Vagina (tissue), 2 donors: ENCODE measurements at regions not wholly inside any gene's neighbourhood (a gene's known extent, or its start where the extent isn't known, plus 50 kb on each side); places are given as distances from the start of the nearest gene placed in this dataset.

ENCODE experiments used
- CTCF ChIP-seq, 3 experiments: fragments of 450-650 bp in 2 of 3; fragments of 200-600 bp in 1 of 3; sonication (generic) in 1 of 3; IDR thresholded peaks; one replicate each; pipeline ENCODE4 v1.5.1; 2017 to 2019; ENCODE audit warnings: antibody characterized with exemption in 3 of 3, mild to moderate bottlenecking in 2 of 3, moderate library complexity in 2 of 3
- POLR2A ChIP-seq, 2 donors: fragments of 450-650 bp; IDR thresholded peaks; one replicate each; pipeline ENCODE4 v1.6.1; 2017; ENCODE audit warnings: antibody characterized with exemption in 2 of 2, mild to moderate bottlenecking in 2 of 2, moderate library complexity in 2 of 2

- no peak for TF ChIP-seq POLR2A (IDR thresholded peaks at IDR 0.05)
- no peak for TF ChIP-seq CTCF (IDR thresholded peaks at IDR 0.05)
These were observed 64.7 kb upstream of the CTBP2 start for GRCh38 chr10:125225051-125225450.
